Heart left ventricle (tissue), 16 donors: ENCODE measurements at regions not wholly inside any gene's neighbourhood (a gene's known extent, or its start where the extent isn't known, plus 50 kb on each side); places are given as distances from the start of the nearest gene placed in this dataset.

ENCODE experiments used
- ATAC-seq, 4 donors: fragments of 200-7000 bp; cut with Tn5 transposase; one replicate each; pipeline ENCODE4 v1.9.1; 2020 to 2022; ENCODE audit warnings: moderate library complexity in 4 of 4, mild to moderate bottlenecking in 3 of 4, moderate number of reproducible peaks in 1 of 4
- DNase-seq, 5 donors: peaks; one replicate each; pipeline ENCODE4 v3.0.0-alpha.2; 2020
- H3K27ac ChIP-seq, 12 donors: fragments of 200-600 bp; sonication (generic) in 4 of 12; one replicate each; pipeline versions ENCODE4 v1.5.0 to v1.8.0; 2016 to 2022; ENCODE audit warnings: mild to moderate bottlenecking in 2 of 12
- H3K27me3 ChIP-seq, 9 donors: fragments of 200-600 bp; sonication (generic) in 2 of 9; one replicate each; pipeline versions ENCODE4 v1.5.1 to v1.8.0; 2016 to 2022; ENCODE audit warnings: mild to moderate bottlenecking in 3 of 9
- H3K36me3 ChIP-seq, 9 donors: fragments of 200-600 bp; sonication (generic) in 2 of 9; one replicate each; pipeline versions ENCODE4 v1.5.0 to v1.8.0; 2018 to 2022; ENCODE audit warnings: mild to moderate bottlenecking in 2 of 9
- H3K4me1 ChIP-seq, 12 donors: fragments of 200-600 bp; sonication (generic) in 4 of 12; one replicate each; pipeline versions ENCODE4 v1.5.0 to v1.8.0; 2016 to 2022; ENCODE audit warnings: mild to moderate bottlenecking in 3 of 12
- H3K4me3 ChIP-seq, 12 donors: fragments of 200-600 bp; sonication (generic) in 4 of 12; one replicate each; pipeline versions ENCODE4 v1.5.0 to v1.8.0; 2017 to 2022; ENCODE audit warnings: mild to moderate bottlenecking in 9 of 12, moderate library complexity in 4 of 12
- H3K9me3 ChIP-seq, 12 donors: fragments of 200-600 bp; sonication (generic) in 4 of 12; one replicate each; pipeline versions ENCODE4 v1.5.0 to v1.8.0; 2016 to 2022; ENCODE audit warnings: mild to moderate bottlenecking in 1 of 12
- POLR2A ChIP-seq, 2 donors: fragments of 450-650 bp; IDR thresholded peaks; one replicate each; pipeline ENCODE4 v1.6.1; 2017; ENCODE audit warnings: antibody characterized with exemption in 2 of 2, mild to moderate bottlenecking in 2 of 2, moderate library complexity in 2 of 2
- WGBS, 4 donors: extraction: QIAGEN DNeasy Blood & Tissue Kit in 2 of 4; methylation state at CpG; one replicate each; pipeline versions ENCODE4 v1.1.5 to v1.1.7; 2013 to 2018; 5-methylcytosine and 5-hydroxymethylcytosine counted together
- intact Hi-C, 10 donors: fragments of 100-400 bp; cut with DNase I; formaldehyde crosslinking; loops; one replicate each; pipeline versions ENCODE4 v1.11.1 to v1.14.2; 2022
- TF ChIP-seq, protein P1 (sequence below), 12 donors: fragments of 200-600 bp; sonication (generic) in 4 of 12; IDR thresholded peaks; one replicate each; pipeline versions ENCODE4 v1.5.0 to v1.8.0; 2018 to 2022; ENCODE audit warnings: antibody characterized with exemption in 12 of 12, mild to moderate bottlenecking in 5 of 12
- donor health status: ischemic (EF 13 %, LVEDD 7.1; RV severe dilation, severe dysfunction).
- donor health status: healthy with polysubstance abuse.
- donor health status: DM: no; HTN: yes; CAD: no.
- donor health status: DM: no; HTN: no; CAD: no.
- donor health status: ischemic (EF 25% LVEDD 6.9; RV normal size, moderate dysfunction).
- donor health status: ischemic (EF 25% LVEDD 5.7; RV mildly dilated, moderate dysfunction).
- donor health status: healthy.
- donor health status: DM: yes; HTN: yes; CAD: no.
- donor health status: ischemic (EF 35%, LVEDD 5.7; RV mildly dilated, moderate dysfunction).
- donor health status: nonischemic (EF 11% LVEDD 7.7; RV severe dilation, severe dysfunction).
- donor health status: DM: yes; HTN: yes; CAD: no.
- donor health status: PGD.
- donor health status: ischemic (EF 29% LVEDD 5.4; RV normal size, mild dysfunction).
- donor health status: nonischemic (EF 23%, LVEDD 6.1; RV moderate dilation, normal function).

DNA sequence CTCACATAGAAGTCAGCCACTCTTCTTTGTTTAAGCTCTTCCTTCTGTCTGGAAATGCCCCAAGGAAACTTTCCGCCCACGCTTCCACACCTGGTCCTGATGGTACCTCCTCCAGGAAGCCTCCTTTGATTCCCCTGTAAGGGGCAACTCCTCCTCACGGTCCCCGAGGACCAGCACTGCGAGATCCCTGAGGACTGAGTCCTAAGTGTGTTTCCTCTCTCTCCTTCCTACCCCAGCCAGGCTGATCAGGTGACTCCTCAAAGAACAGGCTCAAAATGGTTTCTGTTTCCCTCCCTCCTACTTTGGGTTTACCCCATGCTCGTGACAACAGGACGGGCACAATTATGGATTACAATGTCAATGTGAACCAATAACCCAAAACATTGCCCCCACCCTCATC, 63.0 kb upstream of the MED9 start:
- ATAC-seq (no peak), DNase-seq (no peak)
- Histone ChIP-seq H3K4me1 (peaks cover 0 to 44% (median 24%) of the 10 kb centered on the region in 12 donors), H3K27ac (peak overlapping the region in 4 of 12 donors; percentile 2 to 46 (median 36)), H3K4me3 (peak overlapping the region in 2 of 12 donors; percentile 1 to 10), H3K27me3 (no peaks in the 10 kb centered on the region), H3K36me3 (no peaks in the 10 kb centered on the region), H3K9me3 (no peaks in the 10 kb centered on the region)
- intact Hi-C loops: no loop called here
- TF ChIP-seq POLR2A (IDR thresholded peaks at IDR 0.05): no peak
- TF ChIP-seq, protein P1, sequence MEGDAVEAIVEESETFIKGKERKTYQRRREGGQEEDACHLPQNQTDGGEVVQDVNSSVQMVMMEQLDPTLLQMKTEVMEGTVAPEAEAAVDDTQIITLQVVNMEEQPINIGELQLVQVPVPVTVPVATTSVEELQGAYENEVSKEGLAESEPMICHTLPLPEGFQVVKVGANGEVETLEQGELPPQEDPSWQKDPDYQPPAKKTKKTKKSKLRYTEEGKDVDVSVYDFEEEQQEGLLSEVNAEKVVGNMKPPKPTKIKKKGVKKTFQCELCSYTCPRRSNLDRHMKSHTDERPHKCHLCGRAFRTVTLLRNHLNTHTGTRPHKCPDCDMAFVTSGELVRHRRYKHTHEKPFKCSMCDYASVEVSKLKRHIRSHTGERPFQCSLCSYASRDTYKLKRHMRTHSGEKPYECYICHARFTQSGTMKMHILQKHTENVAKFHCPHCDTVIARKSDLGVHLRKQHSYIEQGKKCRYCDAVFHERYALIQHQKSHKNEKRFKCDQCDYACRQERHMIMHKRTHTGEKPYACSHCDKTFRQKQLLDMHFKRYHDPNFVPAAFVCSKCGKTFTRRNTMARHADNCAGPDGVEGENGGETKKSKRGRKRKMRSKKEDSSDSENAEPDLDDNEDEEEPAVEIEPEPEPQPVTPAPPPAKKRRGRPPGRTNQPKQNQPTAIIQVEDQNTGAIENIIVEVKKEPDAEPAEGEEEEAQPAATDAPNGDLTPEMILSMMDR (IDR thresholded peaks at IDR 0.05): no peak
- WGBS, 4 donors: 62 to 72% (median 67%) methylated on average over 7 of the region's 7 CpGs

DNA sequence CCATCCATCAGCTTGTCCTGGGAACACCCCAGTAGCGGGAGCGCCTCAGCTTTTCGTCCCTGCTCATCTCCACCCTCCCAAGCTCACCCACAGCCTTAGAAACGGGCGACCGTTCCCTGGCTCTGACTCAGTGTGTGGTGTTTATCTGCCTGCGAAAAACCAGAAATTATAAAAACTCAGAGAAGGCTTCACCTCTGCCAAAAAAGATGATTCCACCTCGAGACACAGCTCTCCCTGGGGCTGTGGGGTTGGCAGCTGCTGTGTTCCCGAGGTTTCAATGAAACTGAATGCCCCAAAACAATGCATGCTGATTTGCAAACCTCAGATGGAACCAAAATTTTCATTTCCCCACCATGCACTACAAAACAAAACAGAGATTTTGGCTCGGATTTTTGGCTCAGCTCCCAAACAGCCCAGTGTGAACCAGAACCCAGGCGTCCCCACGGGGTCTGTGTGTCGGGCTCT, 62.4 kb upstream of the MED9 start:
- ATAC-seq (peak in 1 of 4 donors; percentile 14), DNase-seq (peak in 2 of 5 donors; percentile 35 to 44)
- H3K4me3 ChIP-seq: peak overlapping the region in 2 of 12 donors; percentile 1 to 10
- intact Hi-C loops: no loop called here
- TF ChIP-seq POLR2A (IDR thresholded peaks at IDR 0.05): no peak
- TF ChIP-seq, protein P1 (IDR thresholded peaks at IDR 0.05): no peak
- H3K27ac ChIP-seq: peak overlapping the region in 4 of 12 donors; percentile 2 to 46 (median 36)
- 50 to 61% (median 57%) methylated on average over 13 of the region's 13 CpGs for WGBS, 4 donors
- H3K4me1 ChIP-seq: peaks cover 0 to 50% (median 28%) of the 10 kb centered on the region in 12 donors
- H3K27me3 ChIP-seq: no peaks in the 10 kb centered on the region
- H3K9me3 ChIP-seq: no peaks in the 10 kb centered on the region
- H3K36me3 ChIP-seq: no peaks in the 10 kb centered on the region

DNA sequence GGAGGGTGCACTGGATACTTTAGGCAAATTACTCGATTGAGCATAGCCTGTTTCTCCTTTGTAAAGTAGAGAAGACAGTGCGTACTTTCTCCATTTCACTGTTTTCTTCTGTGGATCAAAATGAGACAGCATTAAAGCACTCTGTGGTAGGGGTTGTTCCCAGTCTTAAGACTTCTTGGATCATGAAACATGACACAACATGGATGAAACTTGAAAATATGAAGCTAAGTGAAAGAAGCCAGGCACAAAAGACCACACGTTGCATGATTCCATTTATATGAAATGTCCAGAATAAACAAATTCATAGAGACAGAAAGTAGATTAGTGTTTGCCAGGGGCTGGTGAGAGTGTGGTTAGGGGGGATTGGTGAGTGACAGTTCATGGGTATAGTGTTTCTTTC, 61.8 kb upstream of the MED9 start:
- DNase-seq: no peak
- intact Hi-C loops: loop anchor here in 3 of 10 donors (5.0 kb wide), 4 partner anchors 53 to 157 kb away; partner anchors contain the start of gene RASD1 (in 1 of the 3)
- no peak for ATAC-seq
- TF ChIP-seq, protein P1 (IDR thresholded peaks at IDR 0.05): no peak
- no peak for TF ChIP-seq POLR2A (IDR thresholded peaks at IDR 0.05)
- 93 to 96% (median 95%) methylated on average over 3 of the region's 3 CpGs for WGBS, 4 donors
- Histone ChIP-seq H3K27ac (peak overlapping the region in 1 of 12 donors; percentile 30), H3K4me1 (peaks cover 0 to 56% (median 33%) of the 10 kb centered on the region in 12 donors), H3K4me3 (no peak overlapping the region), H3K27me3 (no peaks in the 10 kb centered on the region), H3K9me3 (no peaks in the 10 kb centered on the region), H3K36me3 (no peaks in the 10 kb centered on the region)

DNA sequence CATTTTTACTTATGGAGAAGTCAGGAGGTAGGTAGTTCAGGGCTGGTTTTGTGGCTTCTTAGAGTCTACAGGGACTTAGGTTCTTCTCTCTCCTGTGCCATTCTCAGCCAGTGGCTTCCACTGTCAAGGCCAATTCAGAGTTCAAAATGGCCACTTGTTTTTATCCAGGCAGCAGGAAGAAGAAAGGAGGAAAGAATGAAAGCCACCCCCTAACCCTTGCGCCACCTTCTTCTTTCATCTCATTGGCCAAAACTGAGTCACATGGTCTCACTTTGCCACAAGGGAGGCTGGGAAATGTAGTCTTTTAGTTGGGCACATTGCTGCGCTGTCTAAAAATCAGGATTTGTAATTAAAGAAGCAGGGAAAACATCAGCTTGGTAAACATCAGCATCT, 60.8 kb upstream of the MED9 start:
- H3K27ac ChIP-seq: peak overlapping the region; percentile 19 to 82 (median 74)
- H3K9me3 ChIP-seq: no peaks in the 10 kb centered on the region
- 65 to 93% (median 91%) methylated on average over 2 of the region's 2 CpGs for WGBS, 4 donors
- TF ChIP-seq, protein P1 (IDR thresholded peaks at IDR 0.05): no peak
- H3K36me3 ChIP-seq: no peaks in the 10 kb centered on the region
- peak in 2 of 4 donors; percentile 16 to 41 for ATAC-seq
- intact Hi-C loops: loop anchor here in 3 of 10 donors (5.0 kb wide), 4 partner anchors 54 to 156 kb away; partner anchors contain the start of gene RASD1 (in 1 of the 3)
- H3K4me1 ChIP-seq: peaks cover 0 to 63% (median 33%) of the 10 kb centered on the region in 12 donors
- H3K4me3 ChIP-seq: no peak overlapping the region
- H3K27me3 ChIP-seq: no peaks in the 10 kb centered on the region
- no peak for DNase-seq
